Astrocyte (in vitro differentiated cells and primary cell): ENCODE measurements at regions not wholly inside any gene's neighbourhood (a gene's known extent, or its start where the extent isn't known, plus 50 kb on each side); places are given as distances from the start of the nearest gene placed in this dataset.

Experiments
- DNase-seq: peaks from one replicate; pipeline ENCODE4 v3.0.0-alpha.2; 2010; ENCODE audit warnings: low read depth
- FAIRE-seq: peaks from 2 replicates; lab custom pipeline; 2011; peaks lifted over from hg19 to GRCh38; lab: Jason Lieb, UNC
- H2AFZ ChIP-seq: 2 replicates; pipeline ENCODE4 v1.6.0; 2012; ENCODE audit warnings: low read depth, low read length, inconsistent platforms
- H3K27ac ChIP-seq: 2 replicates; pipeline ENCODE4 v1.5.1; 2011; ENCODE audit warnings: low read depth, low read length, inconsistent platforms
- H3K27me3 ChIP-seq: 2 replicates; pipeline ENCODE4 v1.6.0; 2011; ENCODE audit warnings: low read length, inconsistent platforms; ENCODE audit not compliant: insufficient read depth
- H3K36me3 ChIP-seq: 2 replicates; pipeline ENCODE4 v1.5.1; 2011; ENCODE audit warnings: low read length, inconsistent platforms; ENCODE audit not compliant: insufficient read depth
- H3K4me1 ChIP-seq: 2 replicates; pipeline ENCODE4 v1.5.1; 2011; ENCODE audit warnings: low read length, inconsistent platforms; ENCODE audit not compliant: insufficient read depth
- H3K4me2 ChIP-seq: 2 replicates; pipeline ENCODE4 v1.6.0; 2012; ENCODE audit warnings: low read length, inconsistent platforms
- H3K4me3 ChIP-seq: 2 replicates; pipeline ENCODE4 v1.5.1; 2011; ENCODE audit warnings: low read depth, mild to moderate bottlenecking, low read length, inconsistent platforms; ENCODE audit not compliant: insufficient read depth
- H3K79me2 ChIP-seq: 2 replicates; pipeline ENCODE4 v1.6.0; 2012; ENCODE audit warnings: mild to moderate bottlenecking, low read length, inconsistent platforms; ENCODE audit not compliant: insufficient read depth
- H3K9ac ChIP-seq: 2 replicates; pipeline ENCODE4 v1.6.0; 2012; ENCODE audit warnings: mild to moderate bottlenecking, low read length, inconsistent platforms
- H3K9me3 ChIP-seq: 2 replicates; pipeline ENCODE4 v1.5.1; 2012; ENCODE audit warnings: low read depth, mild to moderate bottlenecking, low read length, inconsistent platforms; ENCODE audit not compliant: insufficient read depth
- H4K20me1 ChIP-seq: 2 replicates; pipeline ENCODE4 v1.6.0; 2012; ENCODE audit warnings: low read length, inconsistent platforms; ENCODE audit not compliant: insufficient read depth
- H3K27ac Mint-ChIP-seq: one replicate; pipeline ENCODE4 v1.8.0; 2021; ENCODE audit warnings: mild to moderate bottlenecking, mixed read lengths; ENCODE audit not compliant: unreplicated experiment
- H3K27me3 Mint-ChIP-seq: one replicate; pipeline ENCODE4 v1.8.0; 2021; ENCODE audit warnings: low read depth, mixed read lengths; ENCODE audit not compliant: unreplicated experiment
- H3K36me3 Mint-ChIP-seq: one replicate; pipeline ENCODE4 v1.8.0; 2021; ENCODE audit warnings: low read depth, mixed read lengths; ENCODE audit not compliant: unreplicated experiment
- H3K4me1 Mint-ChIP-seq: one replicate; pipeline ENCODE4 v1.8.0; 2021; ENCODE audit warnings: low read depth, mixed read lengths; ENCODE audit not compliant: unreplicated experiment
- H3K4me3 Mint-ChIP-seq: one replicate; pipeline ENCODE4 v1.8.0; 2021; ENCODE audit warnings: mild to moderate bottlenecking, moderate library complexity, mixed read lengths; ENCODE audit not compliant: unreplicated experiment
- H3K9me3 Mint-ChIP-seq: one replicate; pipeline ENCODE4 v1.8.0; 2021; ENCODE audit warnings: mild to moderate bottlenecking, mixed read lengths; ENCODE audit not compliant: unreplicated experiment
- EZH2 ChIP-seq: IDR thresholded peaks from 2 replicates; pipeline ENCODE4 v1.6.1; 2012; ENCODE audit warnings: mild to moderate bottlenecking, low read length, inconsistent platforms; ENCODE audit not compliant: insufficient read depth
- TF ChIP-seq, protein P1 (sequence below): IDR thresholded peaks from 2 replicates; pipeline ENCODE4 v1.5.1; 2011; ENCODE audit warnings: low read depth, mild to moderate bottlenecking, inconsistent platforms, low read length, moderate library complexity; ENCODE audit not compliant: insufficient read depth

DNA sequence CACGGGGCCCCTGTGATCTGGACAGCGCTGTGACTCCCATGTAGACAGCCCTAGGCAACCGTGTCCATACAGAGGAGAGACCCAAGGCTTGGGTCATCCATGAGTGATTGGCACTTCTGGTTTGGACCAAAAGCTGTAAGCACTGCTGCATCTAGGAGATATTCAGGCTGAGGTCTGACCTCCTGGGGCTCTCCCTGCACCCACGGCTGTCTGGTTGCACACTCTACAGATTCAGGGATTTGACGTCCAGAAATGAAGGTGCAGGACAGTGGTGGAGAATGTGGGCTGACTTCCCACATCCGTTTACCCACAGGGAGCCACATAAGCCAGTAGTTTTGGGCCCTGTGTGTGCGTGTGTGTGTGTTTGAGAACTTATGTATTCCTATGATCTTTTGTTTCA lies 76.2 kb upstream of the ARHGEF7 start:
- H3K27ac Mint-ChIP-seq = no peak overlapping the region
- TF ChIP-seq, protein P1, sequence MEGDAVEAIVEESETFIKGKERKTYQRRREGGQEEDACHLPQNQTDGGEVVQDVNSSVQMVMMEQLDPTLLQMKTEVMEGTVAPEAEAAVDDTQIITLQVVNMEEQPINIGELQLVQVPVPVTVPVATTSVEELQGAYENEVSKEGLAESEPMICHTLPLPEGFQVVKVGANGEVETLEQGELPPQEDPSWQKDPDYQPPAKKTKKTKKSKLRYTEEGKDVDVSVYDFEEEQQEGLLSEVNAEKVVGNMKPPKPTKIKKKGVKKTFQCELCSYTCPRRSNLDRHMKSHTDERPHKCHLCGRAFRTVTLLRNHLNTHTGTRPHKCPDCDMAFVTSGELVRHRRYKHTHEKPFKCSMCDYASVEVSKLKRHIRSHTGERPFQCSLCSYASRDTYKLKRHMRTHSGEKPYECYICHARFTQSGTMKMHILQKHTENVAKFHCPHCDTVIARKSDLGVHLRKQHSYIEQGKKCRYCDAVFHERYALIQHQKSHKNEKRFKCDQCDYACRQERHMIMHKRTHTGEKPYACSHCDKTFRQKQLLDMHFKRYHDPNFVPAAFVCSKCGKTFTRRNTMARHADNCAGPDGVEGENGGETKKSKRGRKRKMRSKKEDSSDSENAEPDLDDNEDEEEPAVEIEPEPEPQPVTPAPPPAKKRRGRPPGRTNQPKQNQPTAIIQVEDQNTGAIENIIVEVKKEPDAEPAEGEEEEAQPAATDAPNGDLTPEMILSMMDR = no peak
- no peak for TF ChIP-seq EZH2

DNA sequence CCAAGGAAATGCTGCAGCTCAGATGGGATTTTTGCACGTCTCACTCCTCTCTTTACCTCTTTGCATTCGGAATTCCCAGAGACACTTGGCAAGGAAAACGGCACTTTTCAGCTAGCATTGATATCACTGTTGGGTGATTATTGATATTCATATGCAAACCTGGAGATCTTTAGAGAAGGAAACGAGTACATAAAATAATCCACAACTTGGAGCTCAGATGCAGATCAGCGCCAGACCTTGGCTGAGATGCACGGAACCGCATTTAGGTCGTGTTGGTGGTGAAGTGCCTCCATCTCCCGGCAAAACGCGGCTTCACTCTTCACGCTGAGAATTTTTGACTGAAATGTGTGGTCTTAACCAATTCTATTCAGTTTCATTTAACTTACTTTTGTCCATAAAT lies 77.2 kb upstream of the ARHGEF7 start:
- Histone ChIP-seq H3K4me3 (no peak overlapping the region), H3K27ac (no peak overlapping the region), H3K79me2 (no peaks in the 10 kb centered on the region), H3K9ac (no peak overlapping the region), H3K4me2 (no peak overlapping the region), H3K4me1 (no peaks in the 10 kb centered on the region), H3K9me3 (peaks cover 3% of the 10 kb centered on the region), H3K27me3 (peaks cover 3% of the 10 kb centered on the region), H3K36me3 (no peaks in the 10 kb centered on the region), H2AFZ (no peak overlapping the region), H4K20me1 (no peaks in the 10 kb centered on the region)
- Mint-ChIP-seq H3K27me3 (peaks cover 7% of the 10 kb centered on the region), H3K4me1 (peaks cover 7% of the 10 kb centered on the region), H3K4me3 (no peak overlapping the region), H3K9me3 (no peaks in the 10 kb centered on the region), H3K27ac (no peak overlapping the region), H3K36me3 (no peaks in the 10 kb centered on the region)
- no peak for DNase-seq
- no peak for TF ChIP-seq EZH2
- TF ChIP-seq, protein P1 = no peak
- FAIRE-seq = no peak

More for the DNA sequence above, 76.2 kb upstream of the ARHGEF7 start:
- Histone ChIP-seq H3K27me3 (peaks cover 3% of the 10 kb centered on the region), H3K9ac (no peak overlapping the region), H2AFZ (no peak overlapping the region), H3K27ac (no peak overlapping the region), H3K4me3 (no peak overlapping the region), H3K4me1 (no peaks in the 10 kb centered on the region), H3K36me3 (no peaks in the 10 kb centered on the region), H4K20me1 (no peaks in the 10 kb centered on the region), H3K9me3 (peaks cover 3% of the 10 kb centered on the region), H3K79me2 (no peaks in the 10 kb centered on the region), H3K4me2 (no peak overlapping the region)
- FAIRE-seq (no peak), DNase-seq (no peak)
- peaks cover 7% of the 10 kb centered on the region for H3K27me3 Mint-ChIP-seq
- no peaks in the 10 kb centered on the region for H3K36me3 Mint-ChIP-seq
- H3K9me3 Mint-ChIP-seq = no peaks in the 10 kb centered on the region
- H3K4me3 Mint-ChIP-seq = no peak overlapping the region
- peaks cover 14% of the 10 kb centered on the region for H3K4me1 Mint-ChIP-seq

DNA sequence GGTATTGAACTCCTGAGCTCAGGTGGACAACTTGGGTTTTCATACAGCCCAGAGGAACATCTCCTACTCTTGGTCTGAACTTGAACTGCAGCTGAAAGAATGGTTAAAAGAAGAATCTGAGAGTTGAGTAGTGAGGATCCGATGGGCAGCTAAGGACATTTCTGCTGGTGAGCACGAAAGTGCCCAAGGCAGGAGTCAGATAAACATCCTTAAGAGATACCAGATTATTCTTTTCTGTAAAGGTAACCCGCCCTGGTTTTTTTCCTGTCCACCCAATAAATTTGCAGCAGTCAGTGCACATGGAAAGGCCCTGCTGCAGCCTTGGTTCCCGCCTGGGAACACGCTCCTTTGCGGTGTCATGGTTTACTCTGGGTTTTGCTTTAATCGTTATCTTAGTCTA lies 78.4 kb upstream of the ARHGEF7 start:
- Histone ChIP-seq H3K4me2 (no peak overlapping the region), H3K79me2 (no peaks in the 10 kb centered on the region), H4K20me1 (no peaks in the 10 kb centered on the region), H3K27me3 (peaks cover 3% of the 10 kb centered on the region), H3K4me3 (no peak overlapping the region), H2AFZ (no peak overlapping the region), H3K27ac (no peak overlapping the region), H3K9me3 (no peaks in the 10 kb centered on the region), H3K36me3 (no peaks in the 10 kb centered on the region), H3K9ac (no peak overlapping the region), H3K4me1 (no peaks in the 10 kb centered on the region)
- H3K4me3 Mint-ChIP-seq = no peak overlapping the region
- no peaks in the 10 kb centered on the region for H3K36me3 Mint-ChIP-seq
- FAIRE-seq = no peak
- TF ChIP-seq, protein P1 = no peak
- no peak for TF ChIP-seq EZH2
- peaks cover 8% of the 10 kb centered on the region for H3K4me1 Mint-ChIP-seq
- peaks cover 7% of the 10 kb centered on the region for H3K27me3 Mint-ChIP-seq
- DNase-seq = no peak
- no peak overlapping the region for H3K27ac Mint-ChIP-seq
- no peaks in the 10 kb centered on the region for H3K9me3 Mint-ChIP-seq
